Uterus (tissue), 3 donors: ENCODE measurements at regions not wholly inside any gene's neighbourhood (a gene's known extent, or its start where the extent isn't known, plus 50 kb on each side); places are given as distances from the start of the nearest gene placed in this dataset.
"Not testable (repeated sequence)": the region's sequence is repeated elsewhere in the genome, so short reads cannot be mapped to it uniquely, and the experiment has no call there.

Experiments
- DNase-seq, 2 donors: peaks; one replicate each; pipeline ENCODE4 v3.0.0-alpha.2; 2019 to 2020
- H3K27ac ChIP-seq, 2 donors: fragments of 200-600 bp; sonication (generic); 1 replicate in 1 of 2; 2 replicates in 1 of 2; pipeline ENCODE4 v1.5.1; 2016 to 2018
- H3K27me3 ChIP-seq, 2 donors: fragments of 200-600 bp; sonication (generic); one replicate each; pipeline ENCODE4 v1.5.1; 2018 to 2019; ENCODE audit warnings: control low read depth in 1 of 2
- H3K36me3 ChIP-seq, 2 donors: fragments of 200-600 bp; sonication (generic); one replicate each; pipeline ENCODE4 v1.5.1; 2019; ENCODE audit warnings: control low read depth in 1 of 2
- H3K4me1 ChIP-seq, 2 donors: fragments of 200-600 bp; sonication (generic); one replicate each; pipeline ENCODE4 v1.5.1; 2018 to 2019; ENCODE audit warnings: control low read depth in 1 of 2
- H3K4me3 ChIP-seq, 2 donors: fragments of 200-600 bp; sonication (generic); 1 replicate in 1 of 2; 2 replicates in 1 of 2; pipeline ENCODE4 v1.5.1; 2018 to 2019; ENCODE audit warnings: mild to moderate bottlenecking in 1 of 2
- H3K9me3 ChIP-seq, 2 donors: fragments of 200-600 bp; sonication (generic); one replicate each; pipeline ENCODE4 v1.5.1; 2019; ENCODE audit warnings: control low read depth in 1 of 2
- CTCF ChIP-seq, 4 experiments: fragments of 200-600 bp in 2 of 4; fragments of 450-650 bp in 2 of 4; sonication (generic) in 2 of 4; IDR thresholded peaks; one replicate each; pipeline ENCODE4 v1.5.1; 2016 to 2019; ENCODE audit warnings: antibody characterized with exemption in 4 of 4, mild to moderate bottlenecking in 2 of 4, moderate library complexity in 1 of 4
- POLR2A ChIP-seq, 2 donors: fragments of 450-650 bp; IDR thresholded peaks; one replicate each; pipeline ENCODE4 v1.6.1; 2016; ENCODE audit warnings: antibody characterized with exemption in 2 of 2, mild to moderate bottlenecking in 1 of 2, moderate library complexity in 1 of 2
- intact Hi-C: fragments of 100-400 bp; cut with DNase I; formaldehyde crosslinking; loops from one replicate; pipeline ENCODE4 v1.15.1; 2023; ENCODE audit warnings: low total_unique reads
- donor health status: DM: yes; HTN: yes; CAD: no.

GRCh38 chr11:82403640-82404305 is 329.9 kb downstream of the FAM181B start:
- DNase-seq = no peak
- intact Hi-C loops = no loop called here
- H3K4me1 ChIP-seq = peaks cover 0 to 2% of the 10 kb centered on the region in 2 donors
- H3K9me3 ChIP-seq = no peaks in the 10 kb centered on the region
- no peaks in the 10 kb centered on the region for H3K36me3 ChIP-seq
- no peak overlapping the region for H3K4me3 ChIP-seq
- no peak overlapping the region for H3K27ac ChIP-seq
- TF ChIP-seq CTCF (IDR thresholded peaks at IDR 0.05) = no peak
- no peak for TF ChIP-seq POLR2A (IDR thresholded peaks at IDR 0.05)
- H3K27me3 ChIP-seq = no peaks in the 10 kb centered on the region

GRCh38 chr11:82398300-82398815 is 335.3 kb downstream of the FAM181B start:
- Histone ChIP-seq H3K9me3 (no peaks in the 10 kb centered on the region), H3K4me3 (no peak overlapping the region), H3K4me1 (peaks cover 0 to 3% of the 10 kb centered on the region in 2 donors), H3K36me3 (no peaks in the 10 kb centered on the region), H3K27ac (peak overlapping the region in 1 of 2 donors; percentile 7), H3K27me3 (no peaks in the 10 kb centered on the region)
- DNase-seq = no peak
- no peak for TF ChIP-seq POLR2A (IDR thresholded peaks at IDR 0.05)
- no peak for TF ChIP-seq CTCF (IDR thresholded peaks at IDR 0.05)
- intact Hi-C loops = no loop called here

- H3K27ac ChIP-seq, H3K4me3 ChIP-seq, H3K4me1 ChIP-seq, H3K9me3 ChIP-seq, H3K36me3 ChIP-seq, intact Hi-C loops, H3K27me3 ChIP-seq, DNase-seq: not testable (repeated sequence)
These were observed 337.0 kb downstream of the FAM181B start for GRCh38 chr11:82396639-82397038.

- no peaks in the 10 kb centered on the region for H3K4me1 ChIP-seq
- no peak for DNase-seq
- H3K27me3 ChIP-seq = no peaks in the 10 kb centered on the region
- H3K36me3 ChIP-seq = no peaks in the 10 kb centered on the region
- H3K4me3 ChIP-seq = no peak overlapping the region
- intact Hi-C loops = no loop called here
- TF ChIP-seq CTCF (IDR thresholded peaks at IDR 0.05) (no peak), POLR2A (IDR thresholded peaks at IDR 0.05) (no peak)
- H3K27ac ChIP-seq = no peak overlapping the region
- no peaks in the 10 kb centered on the region for H3K9me3 ChIP-seq
These were observed 349.4 kb downstream of the FAM181B start for GRCh38 chr11:82384308-82384707.

GRCh38 chr11:82373781-82374542 is 359.7 kb downstream of the FAM181B start:
- Histone ChIP-seq H3K4me1 (no peaks in the 10 kb centered on the region), H3K27me3 (no peaks in the 10 kb centered on the region), H3K4me3 (no peak overlapping the region), H3K9me3 (no peaks in the 10 kb centered on the region), H3K27ac (no peak overlapping the region), H3K36me3 (no peaks in the 10 kb centered on the region)
- intact Hi-C loops = no loop called here
- DNase-seq = no peak
- TF ChIP-seq CTCF (IDR thresholded peaks at IDR 0.05) = no peak
